ENCODE measurements at regions not wholly inside any gene's neighbourhood (a gene's known extent, or its start where the extent isn't known, plus 50 kb on each side); places are given as distances from the start of the nearest gene placed in this dataset.

GRCh38 chr4:178258603-178259002 is 816.4 kb upstream of the AGA start:
- no peak for TF ChIP-seq CTCF (IDR thresholded peaks at IDR 0.05 in 8 of 11, conservative IDR thresholded peaks at IDR 0.05 in 3 of 11)
- TF ChIP-seq POLR2AphosphoS5 (IDR thresholded peaks at IDR 0.05): no peak
